ENCODE measurements at regions not wholly inside any gene's neighbourhood (a gene's known extent, or its start where the extent isn't known, plus 50 kb on each side); places are given as distances from the start of the nearest gene placed in this dataset.
A peak's percentile ranks its signal among the peaks of the same experiment; 100 is the strongest.

- DNase-seq, result no peak
Measured at GRCh38 chr10:15462253-15462897, 91.3 kb upstream of the FAM171A1 start.

GRCh38 chr10:15461353-15462108, 90.4 kb upstream of the FAM171A1 start:
- peak; percentile 91 for DNase-seq

- no peak for DNase-seq
Measured at GRCh38 chr10:15460661-15461060, 89.6 kb upstream of the FAM171A1 start.

- no peak for DNase-seq
Measured at GRCh38 chr10:15459218-15459617, 88.1 kb upstream of the FAM171A1 start.

GRCh38 chr10:15457382-15457781, 86.3 kb upstream of the FAM171A1 start:
- no peak for DNase-seq

GRCh38 chr10:15455456-15455855, 84.4 kb upstream of the FAM171A1 start:
- no peak for DNase-seq

GRCh38 chr10:15453926-15454325, 82.8 kb upstream of the FAM171A1 start:
- DNase-seq, result no peak

GRCh38 chr10:15453457-15453856, 82.4 kb upstream of the FAM171A1 start:
- no peak for DNase-seq

GRCh38 chr10:15452545-15452944, 81.5 kb upstream of the FAM171A1 start:
- DNase-seq, result no peak

GRCh38 chr10:15451137-15452094, 80.3 kb upstream of the FAM171A1 start:
- DNase-seq, result no peak

GRCh38 chr10:15448598-15448997, 77.5 kb upstream of the FAM171A1 start:
- no peak for DNase-seq

- DNase-seq, result no peak
Measured at GRCh38 chr10:15445006-15445390, 73.9 kb upstream of the FAM171A1 start.

GRCh38 chr10:15444105-15445005, 73.3 kb upstream of the FAM171A1 start:
- no peak for DNase-seq

GRCh38 chr10:15442056-15442455, 71.0 kb upstream of the FAM171A1 start:
- peak; percentile 57 for DNase-seq

- no peak for DNase-seq
Measured at GRCh38 chr10:15440204-15440711, 69.2 kb upstream of the FAM171A1 start.

GRCh38 chr10:15439341-15439842, 68.3 kb upstream of the FAM171A1 start:
- peak; percentile 80 for DNase-seq

- no peak for DNase-seq
Measured at GRCh38 chr10:15436696-15437095, 65.6 kb upstream of the FAM171A1 start.

GRCh38 chr10:15433850-15434537, 62.9 kb upstream of the FAM171A1 start:
- DNase-seq, result no peak

- no peak for DNase-seq
Measured at GRCh38 chr10:15432266-15432665, 61.2 kb upstream of the FAM171A1 start.

GRCh38 chr10:15430969-15431771, 60.1 kb upstream of the FAM171A1 start:
- no peak for DNase-seq
